Effector memory CD4-positive, alpha-beta T cell (primary cell): ENCODE measurements at regions not wholly inside any gene's neighbourhood (a gene's known extent, or its start where the extent isn't known, plus 50 kb on each side); places are given as distances from the start of the nearest gene placed in this dataset.

Experiments
- DNase-seq, 3 donors: peaks; one replicate each; pipeline ENCODE4 v3.0.0-alpha.2; 2020
- H3K27ac ChIP-seq: 2 replicates; pipeline ENCODE4 v1.7.0; 2013; ENCODE audit warnings: mild to moderate bottlenecking, low read length, moderate library complexity; ENCODE audit not compliant: insufficient read depth, poor library complexity, severe bottlenecking
- H3K27me3 ChIP-seq: replicated peaks from 2 replicates; pipeline ENCODE4 v1.7.0; 2013; ENCODE audit warnings: mild to moderate bottlenecking, low read length; ENCODE audit not compliant: insufficient read depth, control insufficient read depth, poor library complexity, severe bottlenecking
- H3K36me3 ChIP-seq: 2 replicates; pipeline ENCODE4 v1.7.0; 2013; ENCODE audit warnings: mild to moderate bottlenecking, low read length, moderate library complexity; ENCODE audit not compliant: control insufficient read depth, insufficient read depth
- H3K4me1 ChIP-seq: 2 replicates; pipeline ENCODE4 v1.7.0; 2013; ENCODE audit warnings: low read length, mild to moderate bottlenecking; ENCODE audit not compliant: control insufficient read depth, insufficient read depth, poor library complexity, severe bottlenecking
- H3K4me3 ChIP-seq: 2 replicates; pipeline ENCODE4 v1.7.0; 2013; ENCODE audit warnings: low read length, low read depth, mild to moderate bottlenecking; ENCODE audit not compliant: insufficient read depth, poor library complexity, severe bottlenecking
- H3K9me3 ChIP-seq: 2 replicates; pipeline ENCODE4 v1.7.0; 2013; ENCODE audit warnings: mild to moderate bottlenecking, low read length, moderate library complexity; ENCODE audit not compliant: control insufficient read depth

- H3K4me3 ChIP-seq = no peak overlapping the region
- H3K36me3 ChIP-seq = no peaks in the 10 kb centered on the region
Observed at GRCh38 chr21:17422931-17423330, 89.9 kb upstream of the CXADR start.

GRCh38 chr21:17427157-17427556 lies 85.7 kb upstream of the CXADR start:
- Histone ChIP-seq H3K9me3 (no peaks in the 10 kb centered on the region), H3K36me3 (no peaks in the 10 kb centered on the region), H3K27ac (no peak overlapping the region), H3K4me3 (no peak overlapping the region), H3K27me3 (no peaks in the 10 kb centered on the region), H3K4me1 (no peaks in the 10 kb centered on the region)
- no peak for DNase-seq

More at GRCh38 chr21:17422931-17423330, 89.9 kb upstream of the CXADR start:
- H3K27ac ChIP-seq = no peak overlapping the region
- no peak for DNase-seq
- H3K9me3 ChIP-seq = no peaks in the 10 kb centered on the region
- no peaks in the 10 kb centered on the region for H3K27me3 ChIP-seq
- H3K4me1 ChIP-seq = no peaks in the 10 kb centered on the region

- H3K4me3 ChIP-seq = no peak overlapping the region
- H3K27me3 ChIP-seq = no peaks in the 10 kb centered on the region
- no peak overlapping the region for H3K27ac ChIP-seq
- H3K9me3 ChIP-seq = no peaks in the 10 kb centered on the region
- no peak for DNase-seq
- H3K36me3 ChIP-seq = no peaks in the 10 kb centered on the region
- H3K4me1 ChIP-seq = no peaks in the 10 kb centered on the region
Observed at GRCh38 chr21:17427831-17428483, 84.9 kb upstream of the CXADR start.

- no peak for DNase-seq
- Histone ChIP-seq H3K36me3 (no peaks in the 10 kb centered on the region), H3K4me3 (no peak overlapping the region), H3K9me3 (no peaks in the 10 kb centered on the region), H3K27me3 (no peaks in the 10 kb centered on the region), H3K4me1 (no peaks in the 10 kb centered on the region), H3K27ac (no peak overlapping the region)
Observed at GRCh38 chr21:17428484-17428869, 84.4 kb upstream of the CXADR start.

GRCh38 chr21:17428980-17429379 lies 83.9 kb upstream of the CXADR start:
- Histone ChIP-seq H3K4me1 (no peaks in the 10 kb centered on the region), H3K27ac (no peak overlapping the region), H3K4me3 (no peak overlapping the region), H3K27me3 (no peaks in the 10 kb centered on the region), H3K9me3 (no peaks in the 10 kb centered on the region), H3K36me3 (no peaks in the 10 kb centered on the region)
- no peak for DNase-seq

- H3K27ac ChIP-seq = no peak overlapping the region
- no peaks in the 10 kb centered on the region for H3K4me1 ChIP-seq
Observed at GRCh38 chr21:17429936-17430335, 82.9 kb upstream of the CXADR start.

GRCh38 chr21:17432732-17433057 lies 80.1 kb upstream of the CXADR start:
- no peak overlapping the region for H3K4me3 ChIP-seq
- H3K27me3 ChIP-seq = no peaks in the 10 kb centered on the region
- H3K36me3 ChIP-seq = no peaks in the 10 kb centered on the region
- H3K9me3 ChIP-seq = no peaks in the 10 kb centered on the region
- DNase-seq = no peak
- H3K4me1 ChIP-seq = no peaks in the 10 kb centered on the region
- no peak overlapping the region for H3K27ac ChIP-seq

More at GRCh38 chr21:17429936-17430335, 82.9 kb upstream of the CXADR start:
- H3K9me3 ChIP-seq = no peaks in the 10 kb centered on the region
- DNase-seq = no peak
- no peaks in the 10 kb centered on the region for H3K27me3 ChIP-seq
- H3K36me3 ChIP-seq = no peaks in the 10 kb centered on the region
- no peak overlapping the region for H3K4me3 ChIP-seq

- H3K27ac ChIP-seq = no peak overlapping the region
- no peak for DNase-seq
Observed at GRCh38 chr21:17433730-17434129, 79.1 kb upstream of the CXADR start.

GRCh38 chr21:17435565-17436543 lies 77.0 kb upstream of the CXADR start:
- Histone ChIP-seq H3K4me3 (no peak overlapping the region), H3K9me3 (no peaks in the 10 kb centered on the region), H3K27ac (no peak overlapping the region), H3K27me3 (no peaks in the 10 kb centered on the region), H3K4me1 (no peaks in the 10 kb centered on the region), H3K36me3 (no peaks in the 10 kb centered on the region)
- no peak for DNase-seq

More at GRCh38 chr21:17433730-17434129, 79.1 kb upstream of the CXADR start:
- Histone ChIP-seq H3K9me3 (no peaks in the 10 kb centered on the region), H3K36me3 (no peaks in the 10 kb centered on the region), H3K4me1 (no peaks in the 10 kb centered on the region), H3K4me3 (no peak overlapping the region), H3K27me3 (no peaks in the 10 kb centered on the region)

- Histone ChIP-seq H3K9me3 (no peaks in the 10 kb centered on the region), H3K27ac (no peak overlapping the region)
- no peak for DNase-seq
Observed at GRCh38 chr21:17436626-17437111, 76.2 kb upstream of the CXADR start.

More at GRCh38 chr21:17436626-17437111, 76.2 kb upstream of the CXADR start:
- H3K27me3 ChIP-seq = no peaks in the 10 kb centered on the region
- no peak overlapping the region for H3K4me3 ChIP-seq
- H3K36me3 ChIP-seq = no peaks in the 10 kb centered on the region
- no peaks in the 10 kb centered on the region for H3K4me1 ChIP-seq
